Stomach (tissue), 8 donors: ENCODE measurements at regions not wholly inside any gene's neighbourhood (a gene's known extent, or its start where the extent isn't known, plus 50 kb on each side); places are given as distances from the start of the nearest gene placed in this dataset.

Experiments
- DNase-seq, 2 donors: peaks; one replicate each; pipeline versions ENCODE4 v3.0.0 to v3.0.0-alpha.2; 2013 to 2019
- H3K27ac ChIP-seq, 5 donors: fragments of 200-600 bp in 4 of 5; sonication (generic) in 4 of 5; one replicate each; pipeline ENCODE4 v1.5.1; 2013 to 2019; ENCODE audit warnings: mild to moderate bottlenecking in 1 of 5, moderate library complexity in 1 of 5
- H3K27me3 ChIP-seq, 3 donors: fragments of 200-600 bp; sonication (generic); one replicate each; pipeline ENCODE4 v1.5.1; 2017 to 2019; ENCODE audit warnings: mixed run types in 1 of 3
- H3K36me3 ChIP-seq, 4 donors: fragments of 200-600 bp; sonication (generic); 1 replicate in 3 of 4; 2 replicates in 1 of 4; pipeline ENCODE4 v1.5.1; 2016 to 2019
- H3K4me1 ChIP-seq, 4 donors: fragments of 200-600 bp; sonication (generic); one replicate each; pipeline ENCODE4 v1.5.1; 2016 to 2019
- H3K4me3 ChIP-seq, 4 donors: fragments of 200-600 bp; sonication (generic) in 3 of 4; one replicate each; pipeline ENCODE4 v1.5.1; 2016 to 2019; ENCODE audit warnings: mild to moderate bottlenecking in 1 of 4
- H3K9me3 ChIP-seq, 4 donors: fragments of 200-600 bp; sonication (generic); one replicate each; pipeline ENCODE4 v1.5.1; 2016 to 2019
- EP300 ChIP-seq: sonication (generic); formaldehyde crosslinking; IDR thresholded peaks from one replicate; pipeline ENCODE4 v1.6.1; 2017; ENCODE audit warnings: antibody characterized with exemption
- POLR2A ChIP-seq, 4 donors: fragments of 450-650 bp; IDR thresholded peaks; one replicate each; pipeline ENCODE4 v1.6.1; 2016; ENCODE audit warnings: antibody characterized with exemption in 4 of 4, control low read depth in 2 of 4, mild to moderate bottlenecking in 1 of 4, moderate library complexity in 1 of 4
- POLR2AphosphoS5 ChIP-seq, 3 donors: sonication (generic); formaldehyde crosslinking; IDR thresholded peaks; one replicate each; pipeline ENCODE4 v1.6.1; 2016; ENCODE audit warnings: antibody characterized with exemption in 3 of 3
- WGBS, 5 donors: extraction: QIAGEN DNeasy Blood & Tissue Kit in 3 of 5; methylation state at CpG; one replicate each; pipeline versions ENCODE4 v1.1.5 to v1.1.7; 2013 to 2018; 5-methylcytosine and 5-hydroxymethylcytosine counted together
- intact Hi-C: fragments of 100-400 bp; cut with DNase I; formaldehyde crosslinking; loops from one replicate; pipeline ENCODE4 v1.15.1; 2023; ENCODE audit warnings: low total_unique reads
- TF ChIP-seq, protein P1 (sequence below), 7 experiments: fragments of 450-650 bp in 4 of 7; fragments of 200-600 bp in 3 of 7; sonication (generic) in 3 of 7; IDR thresholded peaks; one replicate each; pipeline ENCODE4 v1.5.1; 2016 to 2019; ENCODE audit warnings: antibody characterized with exemption in 7 of 7, control low read depth in 2 of 7, mild to moderate bottlenecking in 1 of 7
- donor health status: healthy with polysubstance abuse.
- donor health status: Bipolar disorder and iron deficiency.
- donor health status: healthy.

DNA sequence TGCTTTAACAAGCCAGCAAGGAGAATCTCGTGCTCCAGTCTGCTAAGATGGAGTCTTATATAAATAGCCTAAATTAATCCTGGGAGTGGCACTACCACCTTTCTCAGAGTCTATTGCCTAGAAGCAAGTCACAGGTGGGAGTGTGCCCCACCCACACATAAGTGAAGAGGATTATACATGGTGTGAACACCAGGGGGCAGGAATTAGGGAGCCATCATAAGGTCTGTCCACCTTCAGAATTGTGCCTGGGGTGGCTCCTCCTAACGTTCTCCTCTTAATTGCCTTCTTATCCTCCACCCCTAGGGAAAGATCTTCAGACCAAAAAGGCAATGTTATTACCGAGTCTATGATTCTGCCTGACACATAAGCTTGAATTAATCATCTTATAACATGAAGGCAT, 276.8 kb upstream of the SESN3 start:
- H3K27ac ChIP-seq = no peak overlapping the region
- DNase-seq = no peak
- 71 to 80% (median 78%) methylated on average over 3 of the region's 3 CpGs for WGBS, 5 donors
- no peaks in the 10 kb centered on the region for H3K27me3 ChIP-seq
- H3K4me3 ChIP-seq = no peak overlapping the region
- H3K4me1 ChIP-seq = peaks cover 0 to 11% (median 3%) of the 10 kb centered on the region in 4 donors
- no peaks in the 10 kb centered on the region for H3K36me3 ChIP-seq
- TF ChIP-seq, protein P1, sequence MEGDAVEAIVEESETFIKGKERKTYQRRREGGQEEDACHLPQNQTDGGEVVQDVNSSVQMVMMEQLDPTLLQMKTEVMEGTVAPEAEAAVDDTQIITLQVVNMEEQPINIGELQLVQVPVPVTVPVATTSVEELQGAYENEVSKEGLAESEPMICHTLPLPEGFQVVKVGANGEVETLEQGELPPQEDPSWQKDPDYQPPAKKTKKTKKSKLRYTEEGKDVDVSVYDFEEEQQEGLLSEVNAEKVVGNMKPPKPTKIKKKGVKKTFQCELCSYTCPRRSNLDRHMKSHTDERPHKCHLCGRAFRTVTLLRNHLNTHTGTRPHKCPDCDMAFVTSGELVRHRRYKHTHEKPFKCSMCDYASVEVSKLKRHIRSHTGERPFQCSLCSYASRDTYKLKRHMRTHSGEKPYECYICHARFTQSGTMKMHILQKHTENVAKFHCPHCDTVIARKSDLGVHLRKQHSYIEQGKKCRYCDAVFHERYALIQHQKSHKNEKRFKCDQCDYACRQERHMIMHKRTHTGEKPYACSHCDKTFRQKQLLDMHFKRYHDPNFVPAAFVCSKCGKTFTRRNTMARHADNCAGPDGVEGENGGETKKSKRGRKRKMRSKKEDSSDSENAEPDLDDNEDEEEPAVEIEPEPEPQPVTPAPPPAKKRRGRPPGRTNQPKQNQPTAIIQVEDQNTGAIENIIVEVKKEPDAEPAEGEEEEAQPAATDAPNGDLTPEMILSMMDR (IDR thresholded peaks at IDR 0.05) = no peak
- TF ChIP-seq POLR2A (IDR thresholded peaks at IDR 0.05) (no peak), EP300 (no peak), POLR2AphosphoS5 (IDR thresholded peaks at IDR 0.05) (no peak)
- intact Hi-C loops = no loop called here
- H3K9me3 ChIP-seq = no peaks in the 10 kb centered on the region

- no peaks in the 10 kb centered on the region for H3K9me3 ChIP-seq
- no peak overlapping the region for H3K4me3 ChIP-seq
- no peaks in the 10 kb centered on the region for H3K36me3 ChIP-seq
- no peak for TF ChIP-seq POLR2AphosphoS5 (IDR thresholded peaks at IDR 0.05)
- TF ChIP-seq POLR2A (IDR thresholded peaks at IDR 0.05) = no peak
- no peak for TF ChIP-seq EP300
- TF ChIP-seq, protein P1 (IDR thresholded peaks at IDR 0.05) = no peak
- H3K4me1 ChIP-seq = peaks cover 0 to 2% (median 0%) of the 10 kb centered on the region in 4 donors
- no peak overlapping the region for H3K27ac ChIP-seq
- no peaks in the 10 kb centered on the region for H3K27me3 ChIP-seq
- DNase-seq = no peak
- 85 to 93% (median 86%) methylated on average over 2 of the region's 2 CpGs for WGBS, 5 donors
- intact Hi-C loops = no loop called here
Measured at GRCh38 chr11:95506777-95507176, 275.8 kb upstream of the SESN3 start.

- TF ChIP-seq POLR2A (IDR thresholded peaks at IDR 0.05) = no peak
- TF ChIP-seq POLR2AphosphoS5 (IDR thresholded peaks at IDR 0.05) = no peak
- TF ChIP-seq, protein P1 (IDR thresholded peaks at IDR 0.05) = no peak
- no peak for TF ChIP-seq EP300
- Histone ChIP-seq H3K27me3 (no peaks in the 10 kb centered on the region), H3K27ac (no peak overlapping the region), H3K36me3 (no peaks in the 10 kb centered on the region), H3K9me3 (no peaks in the 10 kb centered on the region), H3K4me3 (no peak overlapping the region), H3K4me1 (no peaks in the 10 kb centered on the region)
- 72 to 76% (median 74%) methylated on average over 8 of the region's 8 CpGs for WGBS, 5 donors
- intact Hi-C loops = no loop called here
- no peak for DNase-seq
Measured at GRCh38 chr11:95505927-95506426, 275.0 kb upstream of the SESN3 start.

- H3K36me3 ChIP-seq = no peaks in the 10 kb centered on the region
- intact Hi-C loops = no loop called here
Measured at GRCh38 chr11:95503047-95503446, 272.0 kb upstream of the SESN3 start.

More at GRCh38 chr11:95503047-95503446, 272.0 kb upstream of the SESN3 start:
- H3K9me3 ChIP-seq = no peaks in the 10 kb centered on the region
- no peak overlapping the region for H3K4me3 ChIP-seq
- no peak overlapping the region for H3K27ac ChIP-seq
- no peak for DNase-seq
- WGBS, 5 donors = 61 to 80% (median 70%) methylated on average over 1 of the region's 1 CpG
- no peaks in the 10 kb centered on the region for H3K27me3 ChIP-seq
- no peak for TF ChIP-seq POLR2AphosphoS5 (IDR thresholded peaks at IDR 0.05)
- no peak for TF ChIP-seq POLR2A (IDR thresholded peaks at IDR 0.05)
- TF ChIP-seq, protein P1 (IDR thresholded peaks at IDR 0.05) = no peak
- no peak for TF ChIP-seq EP300
- H3K4me1 ChIP-seq = no peaks in the 10 kb centered on the region
